HG03520 (cell line): ENCODE measurements at regions not wholly inside any gene's neighbourhood (a gene's known extent, or its start where the extent isn't known, plus 50 kb on each side); places are given as distances from the start of the nearest gene placed in this dataset.
"Not testable (repeated sequence)": the region's sequence is repeated elsewhere in the genome, so short reads cannot be mapped to it uniquely, and the experiment has no call there.

Experiments
- ATAC-seq: cut with Tn5 transposase; IDR thresholded peaks from one replicate; pipeline ENCODE4 v1.9.1; 2021; ENCODE audit warnings: mild to moderate bottlenecking, moderate library complexity; ENCODE audit not compliant: unreplicated experiment

DNA sequence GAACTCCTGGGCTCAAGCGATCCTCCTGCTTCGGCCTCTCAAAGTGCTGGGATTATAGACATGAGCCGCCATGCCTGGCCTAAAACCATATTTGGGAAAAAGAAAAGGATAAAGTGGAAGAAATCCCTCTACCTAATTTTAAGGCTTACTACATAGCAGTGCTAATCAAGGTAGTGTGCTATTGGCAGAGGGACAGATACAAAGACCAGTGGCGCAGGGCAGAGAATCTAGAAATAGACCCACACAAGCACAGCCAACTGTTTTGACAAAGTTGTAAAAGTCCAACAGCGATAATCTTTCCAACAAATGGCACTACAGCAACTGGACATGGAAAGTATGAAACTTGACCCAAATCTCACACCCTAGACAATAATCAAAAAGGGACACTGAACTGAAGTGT is 138.4 kb downstream of the TFCP2L1 start:
- ATAC-seq: no peak

DNA sequence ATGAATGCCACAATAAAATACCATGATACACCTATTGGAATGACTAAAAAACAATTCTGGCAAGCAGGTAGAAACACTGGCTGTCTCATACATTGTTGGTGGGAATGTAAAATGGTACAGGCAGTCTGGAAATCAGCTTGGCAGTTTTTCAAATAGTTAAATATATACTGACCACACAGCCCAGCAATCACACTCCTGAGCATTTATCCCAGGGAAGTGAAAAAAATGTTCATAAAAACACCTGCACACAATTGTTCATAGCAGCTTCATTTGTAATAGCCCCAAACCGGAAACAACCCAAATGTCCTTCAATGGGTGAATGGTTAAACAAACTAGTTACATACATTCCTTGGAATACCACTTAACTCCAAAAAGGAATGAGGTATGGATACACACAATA is 137.2 kb downstream of the TFCP2L1 start:
- ATAC-seq: no peak

DNA sequence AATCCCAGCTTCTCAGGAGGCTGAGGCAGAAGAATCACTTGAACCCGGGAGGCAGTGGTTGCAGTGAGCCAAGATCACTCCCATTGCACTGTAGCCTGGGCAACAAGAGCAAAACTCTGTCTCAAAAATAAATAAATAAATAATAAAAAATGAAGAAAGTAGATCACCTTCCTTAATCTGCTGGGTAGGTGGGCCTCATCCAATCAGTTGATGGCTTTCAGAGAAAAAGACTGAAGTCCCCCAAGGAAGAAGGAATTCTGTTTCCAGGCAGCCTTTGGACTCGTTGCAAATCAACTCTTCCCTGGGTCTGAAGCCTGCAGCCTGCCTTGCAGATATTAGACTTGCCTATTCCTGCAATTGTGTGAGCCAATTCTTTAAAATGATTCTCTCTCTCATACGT is 136.5 kb downstream of the TFCP2L1 start:
- no peak for ATAC-seq

DNA sequence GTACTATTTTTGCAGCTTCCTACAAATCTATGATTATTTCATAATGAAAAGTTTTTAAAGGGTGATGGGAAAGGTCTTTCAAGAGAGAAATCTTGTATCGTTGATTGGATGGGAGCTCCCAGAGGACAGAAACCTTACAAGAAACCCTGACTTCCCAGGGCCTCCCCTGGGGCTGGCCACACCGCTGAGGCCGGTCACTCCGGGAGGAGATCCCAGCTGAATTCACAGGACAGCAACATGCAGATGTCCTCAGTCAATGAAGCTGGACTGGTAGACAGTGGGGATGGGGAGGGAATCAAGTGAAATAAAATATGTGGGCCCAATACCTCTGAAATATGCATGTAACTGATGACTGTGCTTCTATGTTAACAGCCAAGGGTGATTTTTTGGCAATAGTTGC is 135.6 kb downstream of the TFCP2L1 start:
- no peak for ATAC-seq

DNA sequence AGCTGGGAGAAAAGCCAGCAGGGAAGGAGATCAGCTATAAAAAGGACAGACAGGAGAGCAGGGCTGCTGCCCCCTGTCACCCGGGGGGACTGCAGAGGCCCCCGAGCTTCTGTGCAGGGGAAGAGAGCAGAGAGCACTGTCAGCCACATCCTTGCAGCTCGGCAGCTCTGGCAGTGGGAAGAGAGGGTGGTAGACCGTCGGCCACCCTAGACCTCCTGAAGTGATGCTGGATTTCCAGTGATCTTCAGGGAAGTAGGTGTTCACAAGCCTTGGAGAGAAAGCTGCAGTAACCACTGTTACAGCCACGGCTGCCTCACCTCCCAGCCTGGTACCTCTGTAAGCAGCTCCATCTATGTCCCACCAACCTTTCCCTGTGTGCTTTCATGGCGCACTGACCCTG is 134.9 kb downstream of the TFCP2L1 start:
- no peak for ATAC-seq

DNA sequence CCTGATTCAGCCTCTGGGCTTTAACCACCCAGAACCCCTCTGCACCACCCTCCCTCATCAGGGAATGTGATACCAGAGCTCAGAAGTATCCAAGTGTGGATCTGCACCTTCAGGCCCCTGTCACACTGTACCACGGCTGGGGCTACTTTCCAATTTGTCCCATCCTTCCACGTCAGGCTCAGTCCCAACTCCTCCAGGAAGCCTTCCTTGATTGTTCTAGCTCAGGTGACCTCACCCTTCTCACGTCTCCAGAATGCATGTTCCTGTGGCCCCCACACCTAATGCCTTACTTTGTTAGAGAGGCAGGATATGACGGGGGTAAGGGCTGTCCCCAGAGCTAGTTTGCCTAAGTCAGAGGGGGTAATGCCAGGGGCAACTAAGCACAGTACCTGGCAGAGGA is 134.3 kb downstream of the TFCP2L1 start:
- no peak for ATAC-seq

DNA sequence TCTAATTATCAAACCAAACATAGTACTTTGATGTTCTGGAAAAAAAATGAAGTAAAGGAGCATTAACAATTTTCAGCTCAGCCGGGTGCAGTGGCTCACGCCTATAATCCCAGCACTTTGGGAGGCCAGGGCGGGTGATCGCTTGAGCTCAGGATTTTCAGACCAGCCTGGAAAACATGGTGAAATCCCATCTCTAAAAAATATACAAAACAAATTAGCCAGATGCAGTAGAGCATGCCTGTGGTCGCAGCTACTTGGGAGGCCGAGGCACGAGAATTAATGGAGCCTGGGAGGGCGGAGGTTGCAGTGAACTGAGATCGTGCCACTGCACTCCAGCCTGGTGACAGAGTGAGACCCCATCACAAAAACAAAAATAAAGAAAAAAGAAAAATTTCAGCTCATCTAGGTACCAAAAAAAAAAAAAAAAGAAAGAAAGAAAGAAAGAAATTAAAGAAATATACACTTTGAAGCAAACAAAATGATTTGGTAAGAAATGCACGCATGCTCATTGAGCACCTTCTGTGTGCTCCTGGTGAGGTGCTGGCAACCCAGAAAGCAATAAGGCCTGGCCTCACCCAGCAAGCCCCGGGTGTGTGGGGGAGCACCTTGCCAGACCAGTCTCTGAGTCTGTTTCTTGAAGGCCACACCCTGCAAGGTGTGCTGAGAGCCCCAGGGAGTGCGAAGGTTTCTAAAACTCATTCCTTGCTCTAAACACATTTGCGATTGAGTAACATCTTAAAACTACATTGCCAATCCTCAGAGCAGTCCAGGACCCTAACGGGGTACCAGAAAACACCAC is 133.5 kb downstream of the TFCP2L1 start:
- ATAC-seq: no peak

DNA sequence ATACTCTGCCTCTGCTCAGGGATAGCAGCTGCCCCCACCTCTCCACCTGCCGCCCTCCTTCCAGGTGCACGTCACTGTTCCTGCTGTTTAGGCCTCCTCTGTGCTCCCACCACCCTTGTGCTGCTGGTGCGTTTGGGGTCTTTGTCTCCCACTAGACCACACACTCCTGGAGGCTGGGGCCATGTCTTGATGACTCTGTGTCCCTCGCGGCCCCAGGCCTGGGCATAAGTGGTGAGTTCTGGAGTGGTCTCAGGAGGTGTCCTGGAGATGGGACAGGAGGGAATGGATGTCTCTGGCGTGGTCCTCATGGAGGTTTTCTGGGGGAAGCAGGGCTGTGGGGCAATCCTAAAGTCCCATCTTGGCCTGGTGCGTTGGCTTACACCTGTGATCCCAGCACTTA is 132.1 kb downstream of the TFCP2L1 start:
- no peak for ATAC-seq

DNA sequence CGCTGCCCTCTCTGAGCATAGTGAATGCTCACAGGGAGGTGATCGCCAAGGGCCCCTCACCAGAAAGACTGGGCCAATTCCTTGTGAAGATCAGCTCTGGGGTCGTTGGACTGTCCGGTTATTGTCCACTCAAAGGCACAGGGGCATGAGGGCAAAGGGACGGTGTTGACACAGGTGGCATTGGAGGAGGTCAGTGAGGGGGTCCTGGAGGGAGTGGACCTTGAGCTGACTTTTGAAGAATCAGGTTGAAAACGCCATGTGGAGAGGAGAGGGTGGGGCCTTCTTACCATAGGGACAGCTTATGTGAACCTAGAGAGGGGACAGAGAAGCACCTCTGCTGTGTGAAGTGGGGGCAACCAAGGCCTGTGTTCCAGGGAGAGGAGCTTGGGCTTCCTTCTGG is 131.5 kb downstream of the TFCP2L1 start:
- ATAC-seq: no peak

DNA sequence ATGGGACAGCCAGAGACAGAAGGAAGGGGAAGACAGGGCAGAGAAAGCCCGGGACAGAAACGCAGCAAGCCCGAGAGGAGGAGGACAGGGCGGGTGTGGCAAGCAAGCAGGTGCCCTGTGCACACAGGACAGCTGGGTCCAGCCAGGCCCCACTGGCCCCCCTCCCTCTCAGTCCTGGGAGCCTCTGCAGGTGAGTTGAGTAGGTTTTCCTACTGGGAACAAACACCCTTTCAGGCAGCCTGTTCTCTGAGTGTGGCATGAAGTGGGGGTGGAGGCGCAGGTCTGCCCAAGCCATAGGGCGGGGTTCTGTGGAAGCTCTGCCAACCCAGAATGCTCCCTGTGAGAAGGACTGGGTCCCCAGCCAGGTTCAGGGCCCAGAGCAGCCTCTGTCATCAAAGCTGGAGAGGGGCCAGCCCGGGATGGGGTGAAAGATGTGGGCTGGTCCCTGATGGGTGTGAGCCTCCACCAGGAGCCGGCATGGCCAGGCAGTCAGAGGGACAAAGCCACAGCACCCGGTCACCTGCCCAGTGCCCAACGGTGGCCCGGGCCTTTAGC is 129.4 kb downstream of the TFCP2L1 start:
- no peak for ATAC-seq

DNA sequence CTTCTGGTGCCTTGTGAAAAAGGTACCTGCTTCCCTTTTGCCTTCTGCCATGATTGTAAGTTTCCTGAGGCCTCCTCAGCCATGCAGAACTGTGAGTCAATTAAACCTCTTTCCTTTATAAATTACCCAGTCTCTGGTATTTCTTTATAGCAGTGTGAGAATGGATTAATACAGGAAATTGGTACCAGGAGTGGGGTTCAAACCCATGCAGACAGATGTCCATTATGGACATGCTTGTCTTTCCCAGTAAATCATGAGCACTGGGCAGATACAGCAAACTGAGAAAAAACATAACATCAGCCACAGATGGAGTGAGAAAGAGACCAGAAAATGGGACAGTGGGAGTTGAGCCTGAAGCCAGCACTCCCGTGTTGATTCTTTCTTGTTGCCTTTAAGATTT is 127.5 kb downstream of the TFCP2L1 start:
- not testable (repeated sequence) for ATAC-seq

DNA sequence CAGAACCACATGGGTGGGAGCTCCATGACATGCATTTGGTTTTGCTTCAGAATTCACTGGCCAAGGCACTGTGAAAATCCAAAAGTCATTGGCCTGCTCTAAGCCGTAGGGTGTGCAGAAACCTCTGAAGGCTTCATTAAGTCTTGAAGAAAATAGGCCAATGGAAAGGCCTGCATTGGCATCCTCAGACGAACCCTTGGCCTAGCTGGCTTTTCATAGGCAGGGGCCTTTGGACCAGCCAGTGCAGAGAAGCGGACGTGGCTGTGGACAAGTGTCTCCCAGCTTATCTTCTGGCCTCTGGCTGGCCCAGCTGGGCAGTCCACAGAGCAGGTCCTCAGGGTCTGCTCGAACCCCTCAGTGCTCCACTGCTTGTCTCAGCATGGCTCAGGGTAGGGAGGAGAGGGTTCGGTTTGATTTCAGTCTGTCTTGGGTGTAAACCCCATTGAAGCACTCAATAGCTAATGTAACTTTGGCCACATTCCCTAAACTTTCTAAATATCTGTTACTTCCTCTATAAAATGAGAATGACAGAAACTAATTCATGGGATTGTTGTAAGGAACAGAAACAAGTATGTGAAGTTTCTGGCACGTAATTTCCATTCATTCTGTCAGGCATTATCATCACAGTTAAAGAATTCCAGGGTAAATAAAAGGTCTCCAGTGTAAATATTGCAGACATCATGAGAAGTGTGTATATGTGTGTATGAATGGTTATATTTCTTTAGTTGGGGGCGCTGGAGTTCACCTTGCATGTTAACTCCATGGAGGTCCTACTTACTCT is 125.5 kb downstream of the TFCP2L1 start:
- ATAC-seq: no peak

DNA sequence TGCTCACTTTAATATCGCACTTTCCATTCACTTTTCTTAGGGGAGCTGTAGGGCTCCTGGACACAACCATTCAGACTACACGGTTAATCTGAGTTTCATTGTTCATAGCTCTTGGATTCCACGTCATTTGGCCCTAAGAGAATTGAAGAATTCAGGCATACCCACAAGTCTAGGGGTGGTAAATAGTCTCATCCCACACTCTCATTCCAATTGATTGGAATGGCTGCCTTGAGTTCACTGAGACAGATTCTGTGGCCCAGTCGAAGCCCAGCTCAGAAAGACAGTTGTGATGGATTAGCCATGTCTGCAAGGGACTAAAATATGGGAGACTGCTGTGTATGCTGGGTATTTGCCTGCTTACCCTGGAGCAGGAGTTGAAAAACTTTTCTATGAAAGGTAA is 124.6 kb downstream of the TFCP2L1 start:
- ATAC-seq: no peak

DNA sequence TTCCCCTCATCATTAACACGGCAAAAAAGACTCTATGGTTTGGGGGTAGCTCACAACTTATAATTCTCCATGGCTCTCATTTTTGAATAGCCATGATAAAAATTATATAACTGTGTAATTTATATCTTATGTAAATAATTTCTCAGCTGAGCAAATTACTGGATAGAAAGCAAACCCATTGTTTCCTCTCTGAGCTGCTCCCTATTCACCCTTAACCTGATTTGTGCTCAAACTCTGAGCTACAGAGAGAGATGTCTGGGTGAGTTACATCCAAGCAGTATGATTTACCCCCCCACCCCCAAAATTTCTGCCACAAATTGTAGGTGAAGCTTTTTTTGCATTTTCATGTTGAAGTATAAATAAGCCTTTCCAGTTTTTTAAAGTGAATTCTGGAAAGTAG is 123.7 kb downstream of the TFCP2L1 start:
- ATAC-seq: no peak

DNA sequence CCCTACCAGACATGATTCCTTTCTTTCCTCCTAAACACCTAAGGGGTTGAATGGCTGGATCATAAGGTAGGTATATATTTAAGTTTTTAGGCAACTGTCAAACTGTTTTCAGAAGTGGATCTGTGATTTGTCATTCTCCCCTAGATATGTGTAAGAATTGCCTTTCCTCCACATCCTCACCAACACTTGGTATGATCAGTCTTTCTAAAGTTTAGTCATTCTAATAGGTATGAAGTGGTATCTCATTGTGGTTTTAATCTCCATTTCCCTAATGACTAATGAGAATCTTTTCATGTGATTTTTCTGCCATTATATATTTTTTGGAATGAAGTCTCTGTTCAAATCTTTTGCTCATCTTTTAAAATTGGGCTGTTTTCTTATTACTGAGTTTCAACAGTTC is 122.1 kb downstream of the TFCP2L1 start:
- ATAC-seq: no peak

DNA sequence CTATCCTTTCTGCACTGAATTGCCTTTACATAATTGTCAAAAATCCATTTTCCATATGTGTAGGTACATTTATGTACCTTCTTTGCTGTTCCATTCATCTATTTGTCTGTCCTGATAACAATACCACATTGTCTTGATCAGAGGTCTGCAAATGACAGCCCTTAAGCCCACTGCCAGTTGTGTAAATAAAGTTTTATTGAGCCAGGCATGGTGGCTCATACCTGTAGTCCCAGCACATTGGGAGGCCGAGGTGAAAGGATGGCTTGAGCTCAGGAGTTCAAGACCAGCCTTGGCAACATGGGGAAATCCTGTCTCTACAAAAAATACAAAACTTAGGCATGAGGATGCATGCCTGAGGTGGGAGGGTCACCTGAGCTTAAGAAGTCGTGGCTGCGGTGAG is 121.0 kb downstream of the TFCP2L1 start:
- ATAC-seq: no peak

DNA sequence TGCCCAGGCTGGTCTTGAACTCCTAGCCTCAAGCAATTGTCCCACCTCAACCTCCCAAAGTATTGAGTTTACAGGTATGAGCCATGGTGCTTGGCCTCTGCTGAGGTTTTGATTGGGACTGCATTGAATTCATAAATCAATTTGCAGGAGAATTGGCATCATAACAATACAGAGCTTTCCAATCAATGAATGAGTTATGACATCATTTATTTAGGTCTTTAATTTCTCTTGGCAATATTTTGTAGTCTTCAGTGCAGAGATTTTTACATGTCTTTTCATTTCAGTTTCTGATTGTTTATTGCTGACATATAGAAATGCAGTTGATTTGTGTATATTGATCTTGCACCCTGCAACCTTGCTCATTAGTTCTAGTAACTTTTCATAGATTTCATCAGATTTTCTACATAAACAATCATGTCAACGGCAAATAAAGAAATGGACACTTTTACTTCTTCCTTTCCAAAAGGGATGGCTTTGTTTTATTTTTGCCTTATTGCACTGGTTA is 119.9 kb downstream of the TFCP2L1 start:
- ATAC-seq: no peak
